Posterior vena cava (tissue), 2 donors: ENCODE measurements at regions not wholly inside any gene's neighbourhood (a gene's known extent, or its start where the extent isn't known, plus 50 kb on each side); places are given as distances from the start of the nearest gene placed in this dataset.

Experiments
- DNase-seq: peaks from one replicate; pipeline ENCODE4 v3.0.0-alpha.2; 2020; ENCODE audit warnings: low spot score
- intact Hi-C, 2 donors: fragments of 100-400 bp; cut with DNase I; formaldehyde crosslinking; loops; one replicate each; pipeline versions ENCODE4 v1.14.1 to v1.14.2; 2022 to 2023
- donor health status: DM: yes; HTN: yes; CAD: no.
- donor health status: DM: yes; HTN: yes; CAD: no.

DNA sequence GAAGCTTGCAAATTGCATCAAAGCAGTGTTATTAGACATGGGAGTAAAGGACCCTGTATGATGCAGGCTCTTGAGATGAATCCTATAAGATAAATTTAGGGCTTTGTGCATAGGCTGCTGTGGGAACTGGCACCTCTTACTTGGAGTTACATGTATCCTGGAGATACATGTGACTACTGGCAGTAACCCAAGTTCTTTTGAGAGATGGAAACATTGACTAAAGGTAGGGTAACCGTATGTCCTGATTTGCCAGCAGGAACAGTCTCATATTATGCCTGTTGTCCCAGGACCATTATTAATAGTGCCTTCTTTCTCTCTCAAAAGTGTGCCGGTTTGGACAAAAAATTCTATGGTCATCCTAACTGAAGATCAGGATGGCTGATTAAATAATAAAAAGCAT is 195.4 kb downstream of the LACC1 start:
- intact Hi-C loops, result no loop called here
- DNase-seq, result no peak

DNA sequence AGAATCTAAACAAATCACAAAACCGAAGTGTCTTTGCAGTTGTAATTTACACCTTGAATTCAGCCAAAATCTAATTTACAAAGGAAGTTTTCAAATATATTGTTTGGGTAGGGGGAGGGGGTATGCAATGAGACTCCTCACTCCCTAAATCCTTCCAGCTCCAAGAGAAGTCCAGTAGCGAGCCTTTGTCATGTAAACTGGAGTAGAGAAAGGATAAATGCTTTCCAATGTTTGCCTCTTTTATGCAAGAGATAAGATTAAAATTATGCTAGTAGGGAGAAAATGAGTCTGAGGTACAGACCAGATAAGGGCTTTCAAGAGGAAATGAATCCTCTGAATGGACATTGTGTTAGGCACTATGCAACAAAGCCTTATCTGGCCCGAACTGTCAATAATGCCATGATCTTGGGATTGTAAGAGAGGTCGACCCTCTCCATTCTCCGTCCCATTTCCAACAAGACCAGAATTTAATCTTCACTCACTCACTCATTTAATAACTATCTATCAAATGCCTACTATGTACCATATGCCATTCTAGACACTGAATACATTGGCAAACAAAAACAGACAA is 199.2 kb downstream of the LACC1 start:
- intact Hi-C loops, result no loop called here
- DNase-seq, result no peak

DNA sequence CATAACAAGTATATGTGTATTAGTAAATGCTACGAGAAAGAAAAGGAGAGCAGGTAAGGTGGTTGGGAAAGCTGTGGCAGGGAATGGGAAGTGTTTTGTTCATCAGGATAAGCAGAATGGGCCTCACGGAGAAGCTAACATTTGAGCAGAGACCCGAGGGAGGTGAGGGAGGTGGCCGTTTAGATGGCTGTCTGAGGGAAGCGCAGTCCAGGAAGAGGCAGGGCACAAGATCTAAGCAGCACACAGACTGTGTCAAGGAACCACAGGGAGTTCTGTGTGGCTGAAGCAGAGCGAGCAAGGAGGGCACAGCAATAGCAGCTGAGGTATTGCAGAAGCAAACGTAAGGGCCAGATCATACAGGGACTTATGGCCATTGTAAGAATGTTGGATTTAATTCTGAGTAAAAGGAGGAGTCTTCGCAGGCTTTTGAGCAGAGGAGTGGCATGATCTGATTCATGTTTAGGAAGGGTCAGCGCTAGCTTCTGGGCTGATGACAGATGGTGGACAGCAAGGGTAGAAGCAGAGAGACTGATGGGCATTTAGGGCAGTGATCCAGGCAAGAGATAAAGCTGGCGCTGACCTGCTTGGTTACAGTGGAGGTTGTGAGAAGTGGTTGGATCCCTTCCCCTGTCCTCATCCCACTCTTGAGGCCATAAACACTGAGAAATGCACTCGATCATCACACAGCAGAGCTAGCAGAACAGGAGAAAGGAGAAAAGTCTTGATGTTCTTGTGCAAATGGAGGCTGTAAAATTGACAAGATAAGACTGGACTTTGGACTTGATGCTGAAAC is 199.9 kb downstream of the LACC1 start:
- DNase-seq, result no peak
- intact Hi-C loops, result no loop called here

DNA sequence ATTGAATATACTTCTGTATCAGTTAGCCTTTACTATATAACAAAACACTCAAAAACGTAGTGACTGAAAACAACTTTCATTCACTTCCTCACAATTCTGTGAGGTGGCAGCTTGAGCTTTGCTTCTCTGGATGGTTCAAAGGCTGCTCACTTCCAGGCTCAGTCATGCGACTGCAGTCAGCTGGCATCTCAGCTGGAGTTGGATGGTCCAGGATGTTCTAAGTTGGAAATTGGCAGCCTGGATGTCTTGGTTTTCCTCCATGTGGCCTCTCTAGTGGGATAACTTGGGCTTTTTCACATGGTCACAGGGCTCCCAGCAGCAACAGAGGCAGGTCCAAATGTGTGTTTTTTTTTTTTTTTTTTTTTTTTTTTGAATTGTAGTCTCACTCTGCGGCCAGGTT is 204.4 kb downstream of the LACC1 start:
- intact Hi-C loops, result no loop called here
- no peak for DNase-seq

DNA sequence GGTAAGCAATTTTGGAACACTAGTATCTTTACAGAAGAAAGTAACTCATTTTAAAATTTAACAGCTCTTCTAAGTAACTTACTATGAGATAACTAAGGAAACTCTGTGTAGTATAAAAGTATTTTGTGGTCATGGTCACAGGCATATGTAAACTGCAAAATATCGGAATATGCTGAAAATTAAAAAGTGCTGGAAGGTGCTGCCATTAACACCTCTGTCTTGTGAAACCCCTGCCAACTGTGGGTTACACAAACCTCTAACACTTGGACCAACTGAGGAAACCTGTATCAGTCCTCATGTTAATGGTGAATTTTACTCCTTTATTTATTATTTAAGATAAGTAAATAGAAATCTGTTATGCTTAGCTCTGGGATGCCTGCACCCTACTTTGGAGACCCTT is 206.7 kb downstream of the LACC1 start:
- no peak for DNase-seq
- intact Hi-C loops, result no loop called here

DNA sequence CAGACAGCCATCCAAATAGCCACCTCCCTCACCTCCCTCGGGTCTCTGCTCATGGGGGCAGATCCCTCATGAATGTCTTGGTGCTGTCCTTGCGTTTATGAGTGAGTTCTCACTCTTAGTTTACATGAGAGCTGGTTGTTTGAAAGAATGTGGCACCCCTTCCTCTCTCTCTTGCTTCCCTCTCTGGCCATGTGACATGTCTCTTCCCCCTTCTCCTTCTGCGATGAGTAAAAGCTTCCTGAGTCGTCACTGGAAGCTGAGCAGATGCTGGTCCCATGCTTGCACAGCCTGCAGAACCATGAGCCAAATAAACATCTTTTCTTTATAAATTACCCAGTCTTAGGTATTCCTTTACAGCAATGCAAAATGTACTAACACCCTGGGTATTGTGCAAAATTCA is 208.7 kb downstream of the LACC1 start:
- no peak for DNase-seq
- intact Hi-C loops, result no loop called here

DNA sequence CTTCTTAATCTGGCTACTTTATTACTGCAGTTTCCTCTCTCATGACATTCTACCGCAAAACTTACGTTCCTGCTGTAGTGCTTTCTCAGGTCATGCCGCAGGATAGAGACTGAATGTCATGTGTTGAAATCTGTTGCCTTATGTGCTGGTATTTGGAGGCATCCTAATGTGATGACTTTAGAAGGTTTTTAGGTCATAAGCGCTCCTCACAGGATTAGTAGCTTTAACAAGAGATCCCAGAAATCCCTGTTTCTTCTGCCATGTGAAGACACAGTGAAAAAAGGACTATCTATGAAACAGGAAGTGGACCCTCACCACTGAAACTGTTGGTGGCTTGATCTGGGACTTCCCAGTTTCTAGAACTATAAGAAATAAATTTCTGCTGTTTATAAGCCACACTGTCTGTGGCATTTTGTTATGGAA is 209.3 kb downstream of the LACC1 start:
- intact Hi-C loops, result no loop called here
- no peak for DNase-seq

DNA sequence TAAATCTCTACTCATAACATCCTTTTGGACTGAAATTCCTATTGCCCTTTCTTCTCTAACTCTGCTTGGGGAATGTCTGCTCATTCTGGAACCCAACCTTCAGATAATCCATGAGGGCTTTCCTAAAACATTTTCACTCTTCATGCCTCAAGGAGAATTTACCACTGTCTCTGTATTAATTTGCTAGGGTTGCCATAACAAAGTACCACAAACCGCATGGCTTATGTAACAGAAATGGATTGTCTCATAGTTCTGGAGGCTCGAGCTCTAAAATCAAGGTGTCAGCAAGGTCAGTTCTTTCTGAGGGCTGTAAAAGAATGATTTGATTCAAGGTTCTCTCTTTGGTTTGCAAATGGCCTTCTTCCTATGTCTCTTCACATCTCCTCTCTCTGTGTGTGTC is 209.7 kb downstream of the LACC1 start:
- no peak for DNase-seq
- intact Hi-C loops, result no loop called here

DNA sequence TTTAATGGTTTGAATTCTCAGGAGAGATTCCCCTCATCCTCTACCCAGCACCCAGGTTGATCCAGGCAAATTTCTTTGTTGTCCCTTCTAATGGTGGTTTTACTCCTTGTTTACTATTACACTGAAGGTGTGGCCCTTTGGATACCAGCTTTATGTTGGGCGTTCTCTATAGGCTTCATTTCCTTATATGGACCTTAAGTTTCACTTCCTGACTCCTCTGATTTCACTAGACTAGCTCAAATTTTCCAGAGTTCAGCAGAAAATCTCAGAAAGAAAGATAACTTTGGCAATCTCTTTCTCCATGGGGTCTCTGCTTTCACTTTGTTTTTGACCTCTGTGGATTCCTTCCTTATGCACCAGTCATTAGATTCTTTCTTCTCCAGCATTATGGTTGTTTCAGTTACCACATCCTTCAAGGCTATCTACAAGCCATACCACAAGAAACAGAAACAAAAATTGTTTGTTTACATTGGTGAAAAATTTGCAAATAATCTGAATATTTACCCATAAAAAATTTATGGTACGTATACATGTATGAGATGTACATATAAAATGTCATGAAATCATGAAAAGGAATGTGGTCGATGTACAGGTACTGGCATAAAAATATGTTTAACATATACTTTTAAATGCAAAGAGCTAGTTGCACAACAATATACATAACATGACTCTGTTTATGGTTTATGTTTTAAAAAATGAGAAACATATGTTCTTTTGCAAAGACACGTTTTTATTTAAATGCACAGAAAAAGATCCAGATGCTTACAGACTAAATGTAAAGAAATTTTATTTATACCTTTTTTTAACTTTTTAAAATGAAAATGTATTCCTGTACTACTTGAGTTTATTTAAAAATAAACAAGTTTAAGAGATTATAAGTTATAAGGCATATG is 212.6 kb downstream of the LACC1 start:
- DNase-seq, result no peak
- intact Hi-C loops, result no loop called here

DNA sequence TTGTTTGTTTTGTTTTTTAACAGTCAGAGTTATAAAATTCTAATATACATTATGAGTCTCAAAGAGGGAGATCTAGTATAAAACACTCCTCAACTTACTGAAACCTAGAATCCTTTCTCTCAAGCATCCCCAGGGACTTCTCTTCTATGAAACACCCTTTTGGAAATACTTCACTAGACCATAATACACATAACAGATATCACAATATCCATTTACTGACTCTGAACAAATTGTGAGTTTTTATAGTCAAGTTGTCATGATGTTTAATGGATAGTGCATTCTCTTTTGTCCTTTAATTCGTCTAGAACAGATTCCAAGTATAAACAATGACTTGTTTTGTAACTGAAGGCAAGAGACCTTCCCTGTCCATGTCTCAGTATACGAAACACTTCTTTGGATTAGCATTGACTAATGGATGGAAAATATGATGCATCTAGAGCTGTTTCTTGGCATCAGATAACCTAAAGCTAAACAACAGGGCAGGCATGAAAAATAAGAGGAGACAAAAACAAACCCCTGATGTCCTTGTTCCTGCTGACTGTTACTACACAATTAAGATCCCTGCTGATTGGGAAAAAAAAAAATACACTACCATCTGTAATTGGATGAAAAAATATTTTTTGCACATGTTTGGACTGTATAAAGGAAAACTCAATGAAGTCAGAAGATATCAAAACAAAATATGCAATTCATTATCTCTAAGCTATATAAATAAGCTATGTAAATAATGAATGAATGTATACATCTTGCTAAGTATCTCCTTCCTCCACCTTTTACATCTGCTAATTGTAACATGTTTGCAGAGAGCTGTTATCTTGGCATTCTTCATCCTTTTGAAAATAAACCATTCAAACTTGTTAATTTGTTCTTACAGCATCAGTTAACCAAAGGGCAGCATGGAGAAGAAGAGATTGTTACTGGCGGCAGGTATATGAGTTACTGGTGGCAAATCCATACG is 214.2 kb downstream of the LACC1 start:
- intact Hi-C loops, result no loop called here

DNA sequence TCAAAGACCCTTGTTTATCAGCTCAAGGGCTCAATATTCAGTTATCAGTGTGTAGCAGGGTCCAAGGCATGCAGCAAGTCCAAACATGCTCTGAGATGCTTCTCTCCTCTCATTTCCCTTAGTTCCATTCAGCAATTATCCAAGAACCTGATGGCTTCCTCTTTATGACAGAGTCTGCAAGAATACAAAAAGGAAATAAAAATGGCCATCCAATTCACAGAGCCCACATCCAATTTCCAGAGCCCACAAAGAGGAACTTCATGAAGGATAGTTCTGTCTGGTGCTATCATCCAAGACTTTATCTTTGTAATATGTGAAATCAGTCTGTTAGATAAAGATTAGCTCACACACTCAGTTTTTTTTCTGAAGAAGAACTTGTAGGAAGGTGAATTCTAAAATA is 217.2 kb downstream of the LACC1 start:
- no peak for DNase-seq
- intact Hi-C loops, result no loop called here

More for the DNA sequence above, 214.2 kb downstream of the LACC1 start:
- DNase-seq, result no peak

DNA sequence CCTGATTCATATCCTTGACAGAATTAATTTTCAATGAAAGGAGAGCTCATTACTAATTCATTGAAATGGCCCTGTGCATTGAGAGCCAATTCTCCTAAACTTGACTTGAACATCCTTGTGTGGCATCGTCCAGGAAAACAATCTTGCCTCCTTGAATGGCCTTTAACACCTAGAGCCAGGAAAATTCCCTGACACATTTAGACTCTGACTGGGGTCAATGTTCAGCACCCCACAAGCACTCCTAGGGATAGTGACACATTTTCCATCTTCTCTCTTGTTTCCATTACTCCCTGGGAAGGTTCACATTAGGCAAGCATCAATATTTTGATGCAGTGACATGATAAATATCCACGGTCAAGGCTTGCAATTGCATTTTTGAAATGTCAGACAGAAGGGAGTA is 218.9 kb downstream of the LACC1 start:
- no peak for DNase-seq
- intact Hi-C loops, result no loop called here

DNA sequence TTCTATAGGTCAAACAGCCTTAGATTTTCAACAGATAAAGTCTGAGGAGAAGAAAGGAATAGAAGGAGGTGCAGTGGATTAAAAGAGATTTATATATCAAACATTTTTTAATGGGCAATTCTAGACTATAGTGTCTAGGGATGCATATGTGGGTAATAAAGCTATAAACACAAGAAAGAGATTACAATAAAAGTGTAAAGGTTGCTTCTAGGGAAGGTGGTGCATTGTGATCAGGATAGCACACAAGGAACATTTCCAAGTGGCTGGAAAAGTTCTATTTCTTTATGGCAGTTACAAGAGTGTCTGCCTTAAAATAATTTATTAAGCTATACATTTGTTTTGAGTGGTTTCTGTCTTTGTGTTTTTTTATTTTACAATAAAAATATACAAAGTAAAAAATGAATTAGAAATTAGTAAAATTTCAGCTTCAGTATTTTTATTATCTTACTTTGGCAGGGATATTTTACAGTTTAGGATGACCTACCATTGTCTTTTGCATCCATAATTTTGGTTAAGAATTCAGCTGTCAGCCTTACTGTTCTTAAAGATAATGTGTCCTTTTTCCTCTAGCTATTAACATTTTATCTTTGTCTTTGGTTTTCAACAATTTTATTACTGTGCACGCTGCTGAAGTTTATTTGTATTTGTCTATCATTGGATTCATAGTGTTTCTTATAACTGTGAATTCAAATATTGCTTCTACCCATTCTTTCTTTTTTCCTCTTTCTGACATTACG is 221.8 kb downstream of the LACC1 start:
- DNase-seq, result no peak
- intact Hi-C loops, result no loop called here

DNA sequence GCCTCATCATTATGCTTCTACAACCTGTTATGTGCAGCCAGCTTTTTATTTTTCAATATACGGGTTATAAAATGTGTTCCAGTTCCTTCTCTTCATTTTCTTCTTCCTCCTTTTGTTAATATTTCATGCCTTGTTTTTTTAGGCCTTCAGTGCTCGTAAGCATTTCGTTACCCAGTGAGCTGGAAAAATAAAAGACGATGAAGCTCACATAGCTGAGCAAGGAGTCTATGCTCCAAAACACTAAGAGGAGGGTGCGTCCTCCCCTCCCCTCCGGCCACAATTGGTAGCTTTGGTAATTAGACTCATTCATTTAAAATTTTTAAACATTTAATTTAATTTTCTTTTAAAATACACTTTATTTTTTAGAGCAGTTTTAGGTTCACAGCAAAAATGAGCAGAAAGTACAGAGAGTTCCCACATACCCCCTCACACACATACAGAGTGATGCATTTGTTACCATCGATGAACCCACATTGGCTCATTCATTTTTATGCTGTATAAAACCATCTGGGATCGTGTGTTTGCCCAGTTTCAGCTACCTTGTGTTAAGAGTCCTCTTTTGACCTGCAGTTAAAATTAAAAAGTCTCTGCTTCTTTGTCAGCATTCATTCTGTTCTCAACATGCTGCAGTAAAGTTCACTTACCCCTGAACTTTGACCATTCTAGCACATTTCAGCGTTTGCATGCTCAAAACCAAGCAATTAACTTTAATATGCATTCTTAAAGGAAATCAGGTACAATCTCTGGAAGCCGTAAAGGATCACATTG is 223.9 kb downstream of the LACC1 start:
- DNase-seq, result no peak
- intact Hi-C loops, result no loop called here

DNA sequence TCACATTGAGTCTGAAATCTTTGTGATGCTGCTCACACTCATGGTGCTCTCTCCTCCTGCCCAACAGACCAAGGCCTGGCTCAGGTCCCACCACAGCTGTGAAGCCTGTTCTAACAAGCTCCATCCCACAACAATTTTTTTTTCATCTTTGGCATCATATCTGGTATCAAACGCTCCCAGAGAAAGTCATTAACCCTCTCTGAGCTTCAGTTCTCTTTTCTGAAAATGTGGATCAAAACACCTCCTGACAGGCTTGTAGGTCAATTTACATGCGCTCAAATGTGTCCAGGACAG is 224.4 kb downstream of the LACC1 start:
- DNase-seq, result no peak
- intact Hi-C loops, result no loop called here

DNA sequence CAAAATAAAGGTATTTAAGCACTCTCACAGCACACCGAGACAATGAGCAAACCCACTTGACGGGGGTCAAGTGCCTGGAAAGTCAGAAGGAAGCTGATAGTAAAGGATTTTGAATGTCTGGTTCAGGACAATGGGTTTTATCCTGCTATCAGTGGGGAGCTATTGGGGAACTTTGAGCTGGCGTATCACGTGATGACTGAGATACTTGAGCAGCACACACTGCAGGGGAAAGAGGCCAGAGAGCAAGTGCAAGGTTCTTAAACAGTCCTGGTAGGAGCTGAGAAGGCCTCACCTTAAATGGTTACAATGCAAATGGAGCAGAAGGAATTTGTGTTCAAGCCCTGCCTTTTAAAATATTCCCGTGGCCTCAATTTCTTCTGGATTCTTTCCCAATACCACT is 225.3 kb downstream of the LACC1 start:
- intact Hi-C loops, result no loop called here
- DNase-seq, result no peak

DNA sequence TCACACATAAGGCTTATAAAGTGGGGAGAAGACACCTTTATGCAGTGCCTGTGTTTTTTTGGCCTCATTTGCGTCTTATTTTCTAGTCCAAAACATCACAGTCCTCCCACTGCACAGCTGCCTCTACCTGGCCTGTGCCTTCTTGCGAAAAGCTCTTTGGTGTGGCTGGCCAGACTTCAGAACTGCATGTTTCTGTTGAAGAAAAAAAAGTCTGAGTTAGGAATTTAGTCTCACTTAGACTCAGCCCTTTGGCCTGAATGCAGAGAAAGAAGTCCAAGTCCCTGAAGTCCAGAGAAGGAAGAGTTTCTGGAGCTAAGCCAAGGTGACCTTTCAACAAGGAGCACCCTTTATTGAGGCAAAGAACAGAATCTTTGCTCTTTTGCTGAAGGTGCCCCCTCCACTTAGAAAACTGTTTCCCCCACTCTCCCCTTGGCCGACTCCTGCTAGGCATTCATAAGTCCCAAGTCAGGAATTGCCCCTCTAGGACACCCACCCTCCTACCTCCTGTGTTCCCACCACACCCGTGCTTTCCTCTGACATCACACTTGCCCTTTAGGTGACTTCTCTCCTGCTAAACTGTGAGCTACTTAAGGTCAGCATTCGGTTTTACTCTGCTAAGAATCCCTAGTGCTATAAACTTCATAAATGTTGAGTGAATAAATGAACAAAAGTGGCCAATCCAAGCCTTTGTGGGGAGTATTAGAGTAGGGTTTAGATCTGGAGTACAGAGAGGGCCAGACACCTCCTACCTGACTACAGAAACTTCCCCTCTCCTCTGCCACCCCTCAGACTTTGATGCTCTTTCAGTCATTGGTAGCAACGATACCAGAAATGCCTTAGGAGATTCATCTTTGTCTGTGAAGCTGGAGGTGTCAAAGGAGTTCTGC is 226.8 kb downstream of the LACC1 start:
- intact Hi-C loops, result no loop called here
- DNase-seq, result no peak
